ENCODE measurements at regions not wholly inside any gene's neighbourhood (a gene's known extent, or its start where the extent isn't known, plus 50 kb on each side); places are given as distances from the start of the nearest gene placed in this dataset.
"Not testable (repeated sequence)": the region's sequence is repeated elsewhere in the genome, so short reads cannot be mapped to it uniquely, and the experiment has no call there.

DNA sequence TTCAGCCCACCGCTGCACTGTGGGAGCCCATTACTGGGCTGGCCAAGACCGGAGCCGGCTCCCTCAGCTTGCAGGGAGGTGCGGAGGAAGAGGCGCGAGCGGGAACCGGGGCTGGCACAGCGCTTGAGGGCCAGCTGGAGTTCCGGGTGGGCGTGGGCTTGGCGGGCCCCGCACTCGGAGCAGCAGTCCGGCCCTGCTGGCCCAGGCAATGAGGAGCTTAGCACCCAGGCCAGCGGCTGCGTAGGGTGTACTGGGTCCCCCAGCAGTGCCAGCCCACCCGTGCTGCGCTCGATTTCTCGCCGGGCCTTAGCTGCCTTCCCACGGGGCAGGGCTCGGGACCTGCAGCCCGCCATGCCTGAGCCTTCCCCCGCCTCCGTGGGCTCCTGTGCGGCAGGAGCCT lies 307.8 kb upstream of the DUSP10 start:
- DNase-seq (ENCODE audit: low spot score); POLR2A ChIA-PET; H3K27ac Mint-ChIP-seq; H3K36me3 Mint-ChIP-seq; H3K27me3 Mint-ChIP-seq (ENCODE audit: low read depth); H3K4me3 Mint-ChIP-seq; H3K9me3 Mint-ChIP-seq; H3K4me1 Mint-ChIP-seq; CTCF ChIA-PET; ATAC-seq: not testable (repeated sequence)

GRCh38 chr1:222049176-222049575 lies 307.3 kb upstream of the DUSP10 start:
- Mint-ChIP-seq H3K9me3 (no peaks in the 10 kb centered on the region; the same call in 1 of the 2 replicates), H3K4me3 (no peak overlapping the region), H3K36me3 (no peaks in the 10 kb centered on the region), H3K27ac (no peak overlapping the region), H3K4me1 (peaks cover 8% of the 10 kb centered on the region), H3K27me3 (ENCODE audit: low read depth) (no peaks in the 10 kb centered on the region)
- POLR2A ChIA-PET: no interaction called here
- TF ChIP-seq, protein P1, sequence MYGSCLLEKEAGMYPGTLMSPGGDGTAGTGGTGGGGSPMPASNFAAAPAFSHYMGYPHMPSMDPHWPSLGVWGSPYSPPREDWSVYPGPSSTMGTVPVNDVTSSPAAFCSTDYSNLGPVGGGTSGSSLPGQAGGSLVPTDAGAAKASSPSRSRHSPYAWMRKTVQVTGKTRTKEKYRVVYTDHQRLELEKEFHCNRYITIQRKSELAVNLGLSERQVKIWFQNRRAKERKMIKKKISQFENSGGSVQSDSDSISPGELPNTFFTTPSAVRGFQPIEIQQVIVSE (CRISPR knock-in tag; IDR thresholded peaks at IDR 0.05; ENCODE audit: borderline replicate concordance): no peak
- no peak for TF ChIP-seq KAT7 (CRISPR knock-in tag; IDR thresholded peaks at IDR 0.05; ENCODE audit: borderline replicate concordance)
- no peak for TF ChIP-seq PREB (CRISPR knock-in tag; IDR thresholded peaks at IDR 0.05; ENCODE audit: borderline replicate concordance)
- no peak for TF ChIP-seq IRF2 (CRISPR knock-in tag; IDR thresholded peaks at IDR 0.05; ENCODE audit: borderline replicate concordance, low read depth)
- TF ChIP-seq, protein P2, sequence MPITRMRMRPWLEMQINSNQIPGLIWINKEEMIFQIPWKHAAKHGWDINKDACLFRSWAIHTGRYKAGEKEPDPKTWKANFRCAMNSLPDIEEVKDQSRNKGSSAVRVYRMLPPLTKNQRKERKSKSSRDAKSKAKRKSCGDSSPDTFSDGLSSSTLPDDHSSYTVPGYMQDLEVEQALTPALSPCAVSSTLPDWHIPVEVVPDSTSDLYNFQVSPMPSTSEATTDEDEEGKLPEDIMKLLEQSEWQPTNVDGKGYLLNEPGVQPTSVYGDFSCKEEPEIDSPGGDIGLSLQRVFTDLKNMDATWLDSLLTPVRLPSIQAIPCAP (CRISPR knock-in tag; IDR thresholded peaks at IDR 0.05): no peak
- TF ChIP-seq RELA (CRISPR knock-in tag; IDR thresholded peaks at IDR 0.05; ENCODE audit: borderline replicate concordance): no peak
- TF ChIP-seq ZNF416 (CRISPR knock-in tag; IDR thresholded peaks at IDR 0.05): no peak
- TF ChIP-seq, protein P3, sequence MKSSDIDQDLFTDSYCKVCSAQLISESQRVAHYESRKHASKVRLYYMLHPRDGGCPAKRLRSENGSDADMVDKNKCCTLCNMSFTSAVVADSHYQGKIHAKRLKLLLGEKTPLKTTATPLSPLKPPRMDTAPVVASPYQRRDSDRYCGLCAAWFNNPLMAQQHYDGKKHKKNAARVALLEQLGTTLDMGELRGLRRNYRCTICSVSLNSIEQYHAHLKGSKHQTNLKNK (CRISPR knock-in tag; IDR thresholded peaks at IDR 0.05): no peak
- TF ChIP-seq, protein P4, sequence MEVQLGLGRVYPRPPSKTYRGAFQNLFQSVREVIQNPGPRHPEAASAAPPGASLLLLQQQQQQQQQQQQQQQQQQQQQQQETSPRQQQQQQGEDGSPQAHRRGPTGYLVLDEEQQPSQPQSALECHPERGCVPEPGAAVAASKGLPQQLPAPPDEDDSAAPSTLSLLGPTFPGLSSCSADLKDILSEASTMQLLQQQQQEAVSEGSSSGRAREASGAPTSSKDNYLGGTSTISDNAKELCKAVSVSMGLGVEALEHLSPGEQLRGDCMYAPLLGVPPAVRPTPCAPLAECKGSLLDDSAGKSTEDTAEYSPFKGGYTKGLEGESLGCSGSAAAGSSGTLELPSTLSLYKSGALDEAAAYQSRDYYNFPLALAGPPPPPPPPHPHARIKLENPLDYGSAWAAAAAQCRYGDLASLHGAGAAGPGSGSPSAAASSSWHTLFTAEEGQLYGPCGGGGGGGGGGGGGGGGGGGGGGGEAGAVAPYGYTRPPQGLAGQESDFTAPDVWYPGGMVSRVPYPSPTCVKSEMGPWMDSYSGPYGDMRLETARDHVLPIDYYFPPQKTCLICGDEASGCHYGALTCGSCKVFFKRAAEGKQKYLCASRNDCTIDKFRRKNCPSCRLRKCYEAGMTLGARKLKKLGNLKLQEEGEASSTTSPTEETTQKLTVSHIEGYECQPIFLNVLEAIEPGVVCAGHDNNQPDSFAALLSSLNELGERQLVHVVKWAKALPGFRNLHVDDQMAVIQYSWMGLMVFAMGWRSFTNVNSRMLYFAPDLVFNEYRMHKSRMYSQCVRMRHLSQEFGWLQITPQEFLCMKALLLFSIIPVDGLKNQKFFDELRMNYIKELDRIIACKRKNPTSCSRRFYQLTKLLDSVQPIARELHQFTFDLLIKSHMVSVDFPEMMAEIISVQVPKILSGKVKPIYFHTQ (CRISPR knock-in tag; IDR thresholded peaks at IDR 0.05): no peak
- TF ChIP-seq EMX1 (CRISPR knock-in tag; IDR thresholded peaks at IDR 0.05): no peak
- TF ChIP-seq TCF7 (CRISPR knock-in tag; IDR thresholded peaks at IDR 0.05; ENCODE audit: low read depth): no peak
- CTCF ChIA-PET: no interaction called here
- ATAC-seq (no peak), DNase-seq (ENCODE audit: low spot score) (no peak)

- TF ChIP-seq ERG (CRISPR knock-in tag; IDR thresholded peaks at IDR 0.05) (no peak), ZNF671 (CRISPR knock-in tag; IDR thresholded peaks at IDR 0.05) (no peak), ZNF281 (CRISPR knock-in tag; IDR thresholded peaks at IDR 0.05) (no peak), ZNF416 (CRISPR knock-in tag; IDR thresholded peaks at IDR 0.05) (no peak), GRHL2 (CRISPR knock-in tag; IDR thresholded peaks at IDR 0.05; ENCODE audit: insufficient replicate concordance, severe bottlenecking) (no peak)
- TF ChIP-seq, protein P5, sequence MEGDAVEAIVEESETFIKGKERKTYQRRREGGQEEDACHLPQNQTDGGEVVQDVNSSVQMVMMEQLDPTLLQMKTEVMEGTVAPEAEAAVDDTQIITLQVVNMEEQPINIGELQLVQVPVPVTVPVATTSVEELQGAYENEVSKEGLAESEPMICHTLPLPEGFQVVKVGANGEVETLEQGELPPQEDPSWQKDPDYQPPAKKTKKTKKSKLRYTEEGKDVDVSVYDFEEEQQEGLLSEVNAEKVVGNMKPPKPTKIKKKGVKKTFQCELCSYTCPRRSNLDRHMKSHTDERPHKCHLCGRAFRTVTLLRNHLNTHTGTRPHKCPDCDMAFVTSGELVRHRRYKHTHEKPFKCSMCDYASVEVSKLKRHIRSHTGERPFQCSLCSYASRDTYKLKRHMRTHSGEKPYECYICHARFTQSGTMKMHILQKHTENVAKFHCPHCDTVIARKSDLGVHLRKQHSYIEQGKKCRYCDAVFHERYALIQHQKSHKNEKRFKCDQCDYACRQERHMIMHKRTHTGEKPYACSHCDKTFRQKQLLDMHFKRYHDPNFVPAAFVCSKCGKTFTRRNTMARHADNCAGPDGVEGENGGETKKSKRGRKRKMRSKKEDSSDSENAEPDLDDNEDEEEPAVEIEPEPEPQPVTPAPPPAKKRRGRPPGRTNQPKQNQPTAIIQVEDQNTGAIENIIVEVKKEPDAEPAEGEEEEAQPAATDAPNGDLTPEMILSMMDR (IDR thresholded peaks at IDR 0.05): no peak
- TF ChIP-seq, protein P6, sequence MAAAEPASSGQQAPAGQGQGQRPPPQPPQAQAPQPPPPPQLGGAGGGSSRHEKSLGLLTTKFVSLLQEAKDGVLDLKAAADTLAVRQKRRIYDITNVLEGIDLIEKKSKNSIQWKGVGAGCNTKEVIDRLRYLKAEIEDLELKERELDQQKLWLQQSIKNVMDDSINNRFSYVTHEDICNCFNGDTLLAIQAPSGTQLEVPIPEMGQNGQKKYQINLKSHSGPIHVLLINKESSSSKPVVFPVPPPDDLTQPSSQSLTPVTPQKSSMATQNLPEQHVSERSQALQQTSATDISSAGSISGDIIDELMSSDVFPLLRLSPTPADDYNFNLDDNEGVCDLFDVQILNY (CRISPR knock-in tag; IDR thresholded peaks at IDR 0.05): no peak
- POLR2A ChIA-PET: no interaction called here
- peaks cover 8% of the 10 kb centered on the region for H3K4me1 Mint-ChIP-seq
Observed at GRCh38 chr1:222048094-222048595, 306.3 kb upstream of the DUSP10 start.

More at GRCh38 chr1:222048094-222048595, 306.3 kb upstream of the DUSP10 start:
- H3K9me3 Mint-ChIP-seq: no peaks in the 10 kb centered on the region; the same call in 1 of the 2 replicates
- ATAC-seq: no peak
- H3K27me3 Mint-ChIP-seq (ENCODE audit: low read depth): no peaks in the 10 kb centered on the region
- DNase-seq (ENCODE audit: low spot score): no peak
- CTCF ChIA-PET: no interaction called here
- no peak overlapping the region for H3K4me3 Mint-ChIP-seq
- no peak overlapping the region for H3K27ac Mint-ChIP-seq
- no peaks in the 10 kb centered on the region for H3K36me3 Mint-ChIP-seq

All from WTC11 (cell line).